LNCaP clone FGC (cell line): ENCODE measurements at regions not wholly inside any gene's neighbourhood (a gene's known extent, or its start where the extent isn't known, plus 50 kb on each side); places are given as distances from the start of the nearest gene placed in this dataset.

Experiments
- DNase-seq: peaks from one replicate; pipeline ENCODE4 v3.0.0-alpha.2; 2011; ENCODE audit warnings: low read depth
- H3K4me3 ChIP-seq: 2 replicates; pipeline ENCODE4 v1.5.1; 2011; ENCODE audit warnings: mild to moderate bottlenecking, low read depth, low read length, control low read depth
- CTCF ChIP-seq: IDR thresholded peaks from 2 replicates; pipeline ENCODE4 v1.5.1; 2012; ENCODE audit warnings: mild to moderate bottlenecking; ENCODE audit not compliant: control insufficient read depth, insufficient read depth; ENCODE audit errors: extremely low read depth

GRCh38 chr13:75931116-75931515, 295.0 kb downstream of the LMO7 start:
- no peak for DNase-seq
- TF ChIP-seq CTCF = no peak
- H3K4me3 ChIP-seq = no peak overlapping the region

GRCh38 chr13:75929076-75929475, 292.9 kb downstream of the LMO7 start:
- DNase-seq = no peak
- no peak for TF ChIP-seq CTCF
- H3K4me3 ChIP-seq = no peak overlapping the region

GRCh38 chr13:75927183-75927669, 291.1 kb downstream of the LMO7 start:
- no peak for TF ChIP-seq CTCF
- H3K4me3 ChIP-seq = no peak overlapping the region

GRCh38 chr13:75920536-75920935, 284.4 kb downstream of the LMO7 start:
- DNase-seq = no peak
- no peak overlapping the region for H3K4me3 ChIP-seq
- TF ChIP-seq CTCF = no peak

More at GRCh38 chr13:75927183-75927669, 291.1 kb downstream of the LMO7 start:
- DNase-seq = no peak

GRCh38 chr13:75919660-75920199, 283.6 kb downstream of the LMO7 start:
- TF ChIP-seq CTCF = no peak
- DNase-seq = no peak
- H3K4me3 ChIP-seq = no peak overlapping the region

GRCh38 chr13:75915066-75915465, 278.9 kb downstream of the LMO7 start:
- DNase-seq = no peak
- H3K4me3 ChIP-seq = no peak overlapping the region
- TF ChIP-seq CTCF = no peak

GRCh38 chr13:75913925-75914324, 277.8 kb downstream of the LMO7 start:
- no peak for DNase-seq
- no peak for TF ChIP-seq CTCF
- no peak overlapping the region for H3K4me3 ChIP-seq
